Activated CD4-positive, alpha-beta T cell treated with anti-CD3 and anti-CD28 coated beads for 24 hours (primary cell): ENCODE measurements at regions not wholly inside any gene's neighbourhood (a gene's known extent, or its start where the extent isn't known, plus 50 kb on each side); places are given as distances from the start of the nearest gene placed in this dataset.
"Not testable (repeated sequence)": the region's sequence is repeated elsewhere in the genome, so short reads cannot be mapped to it uniquely, and the experiment has no call there.

Experiments
- DNase-seq, 2 donors: peaks; one replicate each; pipeline ENCODE4 v3.0.0-alpha.2; 2020; ENCODE audit warnings: low read depth in 2 of 2

DNA sequence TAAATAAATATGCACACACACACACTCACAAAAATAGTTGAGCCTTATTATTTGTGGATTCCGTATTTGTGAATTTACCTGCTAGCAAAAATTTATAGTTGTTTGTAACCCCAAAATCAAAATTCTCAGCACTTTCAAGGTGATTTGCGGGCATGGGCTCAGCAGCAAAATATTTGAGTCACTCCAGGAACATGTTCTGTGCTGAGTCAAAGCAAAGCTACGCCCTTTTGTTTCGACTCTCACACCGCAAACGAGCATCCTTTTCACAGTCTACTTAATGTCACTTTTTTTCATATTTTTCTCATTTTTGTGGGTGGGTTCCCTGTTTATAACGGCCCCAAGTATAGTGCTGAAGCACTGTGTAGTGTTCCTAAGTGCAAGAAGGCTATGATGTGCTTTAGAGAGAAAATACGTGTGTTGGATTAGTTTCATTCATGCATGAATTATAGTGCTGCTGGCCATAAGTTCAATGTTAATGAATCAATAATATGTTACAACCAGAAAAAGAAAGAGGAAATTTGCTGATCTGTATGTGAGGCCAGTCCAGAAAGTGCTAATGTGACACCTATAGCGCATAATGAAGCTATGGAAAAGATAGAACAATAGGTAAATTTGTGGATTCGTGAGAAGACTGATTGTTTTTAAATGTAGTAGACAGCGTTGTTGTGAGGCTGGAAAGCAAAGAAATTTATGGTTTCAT, 723.2 kb upstream of the AGA start:
- no peak for DNase-seq

DNA sequence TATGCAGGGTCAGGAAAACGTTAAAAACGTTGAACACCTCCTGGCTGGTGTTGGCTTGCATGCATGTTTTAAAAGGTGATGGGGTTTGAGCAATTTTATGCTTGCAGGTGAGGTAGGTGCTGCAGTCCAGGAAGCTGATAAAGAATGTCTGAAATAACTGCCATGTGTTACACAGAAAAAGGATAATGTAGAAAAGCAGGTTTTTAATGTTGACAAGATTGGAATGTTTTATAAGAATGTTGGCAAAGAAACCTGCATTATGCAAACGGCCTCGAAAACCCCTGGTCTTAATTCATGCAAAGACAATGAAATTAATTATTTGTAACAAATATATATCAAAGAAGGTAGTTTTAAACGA, 723.7 kb upstream of the AGA start:
- no peak for DNase-seq

DNA sequence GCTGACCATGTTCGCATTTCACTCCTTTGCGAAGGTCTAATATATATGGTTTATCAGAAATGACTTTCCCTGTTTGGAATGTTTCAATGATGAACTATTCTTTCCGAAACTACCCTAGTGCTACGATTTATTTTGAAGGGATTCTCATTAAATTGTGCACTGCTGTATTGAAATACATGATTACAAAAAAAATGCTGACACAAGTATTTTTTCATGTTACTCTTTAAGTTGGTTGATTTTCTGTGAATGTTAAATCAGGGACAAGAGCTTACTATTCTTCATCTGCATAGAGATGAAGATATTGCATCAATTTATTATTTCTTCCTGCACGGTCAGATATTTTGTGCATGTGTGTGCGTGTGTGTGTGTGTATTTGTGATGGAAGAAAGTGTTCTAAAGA, 731.5 kb upstream of the AGA start:
- no peak for DNase-seq

DNA sequence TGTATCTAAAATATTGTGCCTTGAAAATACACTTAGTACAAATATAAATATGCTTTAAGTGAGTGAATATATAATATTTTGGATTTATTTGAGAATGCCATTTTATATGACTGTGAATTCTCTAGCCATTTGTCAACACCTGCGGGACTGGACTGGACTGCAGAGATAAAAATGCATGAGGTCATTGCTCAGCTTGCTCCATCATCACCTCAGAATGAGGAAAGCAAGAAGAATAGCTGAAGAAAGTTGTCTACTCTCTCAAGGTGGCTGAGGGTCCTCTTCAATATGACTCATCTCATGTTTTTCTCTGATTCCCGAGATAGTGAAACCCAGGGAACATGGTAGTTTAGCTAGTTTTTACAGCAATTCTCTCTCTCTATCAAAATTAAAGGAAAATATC, 732.5 kb upstream of the AGA start:
- DNase-seq = no peak

DNA sequence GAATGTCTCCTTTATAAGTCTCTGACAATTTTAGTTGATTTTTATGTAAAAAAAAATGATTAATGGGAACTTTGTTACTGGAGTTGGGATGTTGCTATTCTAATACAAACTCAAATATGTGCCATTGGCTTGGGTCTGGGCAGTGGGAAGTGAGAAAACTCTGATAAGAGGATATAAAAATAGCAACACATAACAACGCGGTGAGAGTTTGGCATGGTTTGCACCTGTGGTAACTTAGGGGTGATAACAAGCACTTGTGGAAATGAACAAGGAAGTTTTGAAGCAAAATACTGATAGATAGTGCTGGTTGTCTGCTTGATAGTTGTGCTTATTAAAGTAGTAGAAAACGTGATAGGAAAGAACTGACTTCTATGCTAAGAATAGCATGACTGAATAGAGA, 743.3 kb upstream of the AGA start:
- DNase-seq = no peak

DNA sequence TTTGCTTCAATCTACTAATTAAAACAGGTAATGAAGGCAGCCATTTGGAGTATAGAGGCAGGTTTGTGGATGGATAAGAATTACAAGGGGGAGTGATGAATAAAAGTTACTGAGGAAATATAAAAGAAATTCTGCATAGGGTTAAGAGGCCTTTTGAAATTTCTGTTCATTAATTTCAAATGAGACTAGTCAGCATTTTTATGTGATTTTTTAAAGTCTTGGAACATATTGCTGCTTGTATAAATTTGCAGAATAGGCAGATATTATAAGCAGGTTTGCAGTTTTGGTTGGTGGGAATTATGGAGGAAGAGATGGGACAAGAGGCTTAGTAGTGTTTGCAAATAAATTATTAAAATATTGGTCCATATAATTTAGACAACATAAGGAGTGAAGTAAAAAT, 750.4 kb upstream of the AGA start:
- DNase-seq = no peak

DNA sequence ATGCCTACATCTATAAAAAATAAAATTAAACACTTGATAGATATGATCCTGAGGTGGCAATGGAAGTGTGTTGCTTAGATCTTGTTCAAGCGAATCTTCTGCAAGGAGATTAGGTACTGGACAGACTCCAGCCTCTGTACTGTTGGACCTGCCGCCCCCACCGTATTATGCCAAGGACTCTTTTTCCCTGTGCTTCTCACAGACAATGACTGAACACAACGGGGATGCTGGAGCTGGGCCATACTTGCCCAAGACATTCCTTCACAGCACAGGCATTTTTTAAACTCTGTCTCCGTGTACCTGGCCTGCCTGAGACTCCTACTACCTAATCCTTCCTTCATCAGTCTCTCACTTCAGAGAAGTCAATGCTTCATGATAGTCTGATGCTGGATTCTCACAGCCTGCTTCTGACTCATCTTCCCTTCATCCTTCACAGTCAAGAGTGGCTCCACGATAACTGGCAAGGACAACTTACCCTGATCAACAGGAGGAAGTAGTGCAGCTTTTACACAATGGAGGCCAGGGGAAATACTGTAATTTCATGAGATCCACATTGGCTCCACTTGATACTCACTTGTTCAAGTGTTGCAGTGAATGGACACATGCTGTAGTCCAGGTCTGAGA, 754.6 kb upstream of the AGA start:
- no peak for DNase-seq

DNA sequence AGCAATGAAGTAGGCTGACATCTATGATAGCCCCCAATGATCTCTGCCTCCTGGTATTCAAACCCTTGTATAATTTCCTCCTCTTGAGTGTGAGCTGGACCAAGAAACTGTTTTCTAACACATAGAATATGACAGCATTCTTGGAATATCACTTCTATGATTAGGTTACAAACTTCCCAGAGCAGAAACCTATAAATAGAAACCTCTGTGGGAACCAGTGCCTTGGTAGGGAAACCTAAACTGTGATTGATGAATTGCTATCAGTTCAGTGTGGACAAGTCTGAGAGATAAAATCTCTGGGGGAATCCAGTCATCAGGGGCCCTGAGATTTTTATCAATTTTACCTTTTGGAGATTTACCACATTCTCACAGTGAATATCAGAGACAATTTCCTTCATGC, 756.5 kb upstream of the AGA start:
- no peak for DNase-seq

DNA sequence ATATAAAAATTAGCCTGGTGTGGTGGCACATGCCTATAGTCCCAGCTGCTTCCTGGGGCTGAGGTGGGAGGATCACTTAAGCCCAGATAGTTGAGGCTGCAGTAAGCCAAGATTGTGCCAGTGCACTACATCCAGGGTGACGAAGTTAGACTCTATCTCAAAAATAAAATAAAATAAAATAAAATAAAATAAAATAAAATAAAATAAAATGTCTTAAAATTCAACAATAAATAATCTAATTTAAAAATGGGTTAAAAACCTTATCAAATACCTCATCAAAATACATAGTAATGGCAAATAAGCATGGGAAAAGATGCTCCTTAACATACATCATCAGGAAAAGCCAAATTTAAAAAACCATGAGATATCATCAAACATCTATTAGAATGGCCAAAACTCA, 760.2 kb upstream of the AGA start:
- no peak for DNase-seq

DNA sequence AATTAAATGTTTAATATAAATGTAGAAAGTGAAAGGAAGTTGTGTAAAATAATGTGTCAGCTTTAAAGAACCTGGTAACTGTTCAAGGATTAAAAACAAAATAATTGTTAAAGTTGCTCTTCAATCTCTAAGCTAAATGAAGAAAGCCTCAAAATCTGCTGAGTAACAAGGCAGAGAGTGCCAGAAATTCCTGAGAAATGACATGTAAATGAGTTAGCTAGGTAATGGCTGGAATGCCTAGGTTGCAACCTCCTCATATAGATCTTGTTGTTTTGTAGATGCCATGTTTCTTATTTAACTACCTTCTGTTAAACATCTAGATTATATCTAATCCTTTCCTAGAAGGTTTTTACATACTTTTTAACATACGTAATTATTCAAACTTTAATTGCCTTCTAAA, 763.6 kb upstream of the AGA start:
- DNase-seq = no peak

DNA sequence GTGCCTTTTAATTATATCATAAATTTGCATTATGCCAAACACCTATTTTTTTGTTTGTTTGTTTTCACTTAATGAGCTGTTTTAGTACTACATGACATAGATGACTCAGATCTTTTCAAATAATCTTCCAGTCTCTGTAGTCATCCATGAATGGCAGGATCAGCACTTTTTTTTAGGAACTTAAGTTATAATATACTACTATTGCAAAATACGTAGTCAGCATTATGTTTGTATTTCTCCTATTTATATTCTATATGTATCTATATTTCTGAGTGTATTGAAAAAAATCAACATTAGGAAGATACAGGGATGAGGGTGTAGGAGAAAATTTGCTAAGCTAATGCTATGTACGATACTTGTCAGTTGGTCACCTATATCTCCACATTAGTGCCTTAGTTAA, 773.1 kb upstream of the AGA start:
- no peak for DNase-seq

DNA sequence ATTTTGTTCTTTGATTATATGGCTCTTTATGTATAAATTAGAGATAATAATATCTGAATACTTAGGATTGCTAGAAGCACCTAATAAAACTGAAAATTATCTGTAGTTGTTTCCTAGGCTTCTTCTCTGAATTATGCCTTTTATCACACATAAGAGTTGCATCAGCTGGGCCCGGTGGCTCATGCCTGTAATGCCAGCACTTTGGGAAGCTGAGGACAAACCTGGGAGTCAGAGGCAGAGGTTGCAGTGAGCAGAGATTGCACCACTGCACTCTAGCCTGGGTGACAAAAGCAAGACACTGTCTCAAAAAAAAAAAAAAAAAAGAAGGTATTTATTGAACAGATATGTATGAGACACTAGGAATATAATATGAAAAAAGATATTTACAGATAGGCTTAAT, 773.5 kb upstream of the AGA start:
- no peak for DNase-seq

DNA sequence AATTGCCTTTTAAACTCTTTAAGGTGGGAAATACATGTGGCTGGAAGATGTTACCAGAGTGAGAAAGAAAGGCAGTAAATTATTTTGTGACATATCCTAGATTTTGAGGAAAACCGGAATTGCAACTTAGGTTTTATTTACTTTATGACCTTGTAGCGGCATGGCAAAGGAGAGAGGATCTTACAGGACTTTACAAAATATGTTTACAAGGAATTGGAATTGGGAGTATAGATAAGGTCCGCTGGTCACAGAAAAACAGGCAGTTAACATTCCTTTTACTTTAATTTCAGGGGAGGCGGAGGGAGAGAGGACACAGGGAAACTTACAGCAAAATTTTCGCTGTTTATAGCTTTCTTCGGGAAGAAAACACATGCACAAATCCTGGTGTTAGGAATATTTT, 784.2 kb upstream of the AGA start:
- not testable (repeated sequence) for DNase-seq

DNA sequence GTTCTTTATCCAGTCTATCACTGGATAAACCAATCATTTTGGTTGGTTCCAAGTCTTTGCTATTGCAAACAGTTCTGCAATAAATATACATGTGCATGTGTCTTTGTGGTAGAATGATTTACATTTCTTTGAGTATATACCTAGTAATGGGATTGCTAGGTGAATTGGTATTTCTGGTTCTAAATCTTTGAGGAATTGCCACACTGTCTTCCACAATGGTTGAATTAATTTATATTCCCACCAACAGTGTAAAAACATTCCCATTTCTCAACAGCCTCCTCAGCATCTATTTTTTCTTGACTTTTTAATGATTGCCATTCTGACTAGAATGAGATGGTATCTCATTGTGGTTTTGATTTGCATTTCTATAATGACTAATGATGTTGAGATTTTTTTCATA, 791.7 kb upstream of the AGA start:
- no peak for DNase-seq

DNA sequence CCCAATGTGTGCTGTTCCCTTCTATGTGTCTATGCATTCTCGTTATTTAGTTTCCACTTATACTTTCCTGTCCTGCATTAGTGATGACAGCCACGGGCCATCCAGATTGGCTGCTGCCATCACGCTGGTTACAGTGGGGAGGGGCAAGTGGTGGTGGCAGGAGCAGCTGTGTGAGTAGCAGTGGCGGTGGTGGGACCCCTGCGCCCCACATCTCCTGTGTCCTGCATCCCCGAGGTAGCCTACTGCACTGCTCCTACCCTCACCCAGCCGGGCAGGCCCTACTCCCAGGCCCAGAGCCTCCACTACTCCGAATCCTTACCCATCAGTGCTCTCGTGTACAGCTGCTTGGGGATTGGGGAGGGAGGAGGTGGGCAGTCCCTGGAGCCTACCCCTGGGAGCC, 798.7 kb upstream of the AGA start:
- no peak for DNase-seq

DNA sequence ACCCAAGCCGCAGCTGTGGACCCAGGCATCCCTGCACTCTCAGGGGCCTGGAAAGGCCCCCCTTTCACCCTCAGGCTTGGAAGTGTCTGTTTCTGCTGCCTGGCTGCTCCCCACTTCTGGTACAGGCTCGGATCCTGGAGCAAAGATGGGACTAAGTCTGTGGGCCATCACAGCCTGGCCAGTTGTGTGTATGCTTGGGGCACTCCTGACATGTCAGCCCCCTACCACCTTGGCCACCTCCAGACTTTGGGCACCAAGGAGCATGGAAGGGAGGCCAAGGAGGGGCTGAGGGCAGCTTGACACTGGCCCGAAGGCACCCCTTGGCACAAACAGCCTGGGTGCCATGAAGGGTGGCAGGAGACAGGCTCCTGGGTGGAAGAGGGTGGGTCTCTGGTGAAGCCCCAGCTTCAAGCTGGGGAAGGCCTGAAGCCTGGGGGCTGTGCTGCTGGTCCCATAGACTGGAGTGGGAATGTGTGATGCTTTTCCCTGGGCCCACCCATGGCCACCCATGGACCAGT, 799.4 kb upstream of the AGA start:
- DNase-seq = no peak

DNA sequence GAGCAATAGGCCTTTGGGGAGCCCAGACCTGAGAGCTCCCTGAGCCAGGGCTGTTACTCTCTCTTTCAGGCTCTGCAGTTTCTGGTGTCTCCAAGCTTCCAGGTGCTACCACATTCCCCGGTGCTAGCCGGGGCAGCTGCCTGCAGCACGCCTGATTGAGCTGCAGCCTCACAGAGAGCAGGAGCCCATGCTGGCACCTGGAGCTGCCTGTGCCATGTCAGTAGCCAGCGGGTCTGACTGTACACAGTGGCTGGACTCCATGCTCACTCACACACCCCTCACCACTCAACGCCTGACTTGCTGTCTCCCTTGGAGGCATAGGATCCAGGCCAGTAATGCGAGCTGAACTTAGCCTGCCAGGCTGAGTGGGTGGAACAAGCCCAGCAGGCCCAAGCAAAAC, 800.4 kb upstream of the AGA start:
- no peak for DNase-seq

DNA sequence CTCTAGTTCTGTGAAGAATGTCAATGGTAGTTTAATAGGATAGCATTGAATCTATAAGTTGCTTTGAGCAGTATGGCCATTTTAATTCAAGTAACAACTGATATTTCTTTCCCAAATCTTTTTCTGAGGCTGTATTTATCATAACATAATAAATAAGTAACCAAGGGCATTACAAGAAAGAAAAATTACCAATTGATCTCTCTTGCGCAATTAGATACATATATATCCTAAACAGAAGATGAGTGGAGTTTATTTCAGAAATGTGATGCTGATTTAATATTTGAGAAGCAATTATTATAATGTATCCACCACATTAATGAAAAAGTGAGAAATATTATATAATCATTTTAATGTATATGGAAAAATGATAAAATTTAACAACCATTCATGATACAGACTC, 802.5 kb upstream of the AGA start:
- no peak for DNase-seq

DNA sequence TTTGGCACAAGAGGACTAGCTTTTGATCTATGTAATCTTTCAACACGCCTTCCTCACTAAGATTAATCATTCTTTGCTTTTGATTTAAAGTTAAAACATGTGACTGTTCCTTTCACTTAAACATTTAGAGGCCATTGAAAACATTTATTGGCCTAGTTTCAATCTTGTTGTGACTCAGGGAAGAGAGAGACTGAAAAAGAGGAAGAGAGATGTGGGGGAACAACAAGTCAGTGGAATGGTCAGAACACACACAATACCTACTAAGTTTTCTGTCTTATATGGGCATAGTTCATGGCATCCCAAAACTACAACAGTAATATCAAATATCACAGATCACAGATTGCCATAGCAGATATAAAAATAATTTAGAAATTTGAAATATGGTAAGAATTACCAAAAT, 812.9 kb upstream of the AGA start:
- DNase-seq = no peak

DNA sequence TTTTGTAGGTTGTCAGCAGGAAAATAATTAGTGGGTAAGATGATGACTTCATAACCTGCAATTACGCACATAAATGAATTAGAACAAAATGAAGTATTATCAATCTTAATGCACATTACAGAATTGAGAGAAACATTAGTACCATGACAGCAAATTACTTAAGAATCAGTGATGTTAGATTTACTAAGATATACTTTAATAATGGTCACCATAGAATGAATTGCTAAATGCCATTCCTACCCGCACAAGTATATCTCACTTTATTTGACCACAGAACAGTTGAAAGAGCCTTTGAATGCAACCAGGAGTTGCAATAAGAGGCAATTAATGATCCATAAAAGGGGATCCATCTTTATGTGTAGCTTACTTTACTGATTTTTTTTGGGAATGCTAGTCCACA, 816.4 kb upstream of the AGA start:
- no peak for DNase-seq

DNA sequence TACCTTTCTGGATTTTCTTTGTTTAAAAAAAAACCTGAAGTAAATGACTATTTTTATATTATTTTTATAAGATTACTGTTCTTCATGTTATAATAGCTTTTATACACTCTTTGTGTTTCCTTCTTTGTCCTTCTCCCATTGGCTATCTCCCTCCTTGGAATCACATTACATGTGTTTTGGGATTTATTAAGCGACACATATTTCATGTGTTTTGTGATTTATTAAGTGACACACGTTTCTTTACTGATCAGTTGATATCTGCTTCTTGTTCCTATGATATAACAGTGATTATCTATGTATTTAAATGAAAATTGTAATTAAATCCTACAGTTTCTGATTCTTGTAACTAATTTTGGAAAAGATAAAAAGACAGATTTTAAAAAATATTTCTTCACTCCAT, 817.3 kb upstream of the AGA start:
- no peak for DNase-seq

DNA sequence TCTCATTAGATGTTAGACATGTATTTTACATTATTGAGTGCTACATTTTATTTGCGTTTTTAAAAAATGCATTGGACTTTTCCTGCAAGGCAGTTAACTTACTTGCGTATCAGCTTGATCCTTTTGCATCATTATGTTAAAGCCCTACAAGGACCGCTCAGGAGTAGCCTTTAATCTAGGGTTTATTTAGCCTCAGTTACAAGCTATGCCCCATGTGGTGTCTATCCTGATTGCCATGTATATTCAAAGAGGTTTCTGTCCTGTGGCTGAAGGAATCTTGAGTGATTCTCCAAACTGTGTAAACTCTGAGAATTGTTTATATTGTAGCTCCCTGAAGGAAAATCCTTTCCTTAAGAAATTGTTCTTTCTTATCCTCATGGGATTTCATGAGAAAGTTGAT, 821.8 kb upstream of the AGA start:
- no peak for DNase-seq

DNA sequence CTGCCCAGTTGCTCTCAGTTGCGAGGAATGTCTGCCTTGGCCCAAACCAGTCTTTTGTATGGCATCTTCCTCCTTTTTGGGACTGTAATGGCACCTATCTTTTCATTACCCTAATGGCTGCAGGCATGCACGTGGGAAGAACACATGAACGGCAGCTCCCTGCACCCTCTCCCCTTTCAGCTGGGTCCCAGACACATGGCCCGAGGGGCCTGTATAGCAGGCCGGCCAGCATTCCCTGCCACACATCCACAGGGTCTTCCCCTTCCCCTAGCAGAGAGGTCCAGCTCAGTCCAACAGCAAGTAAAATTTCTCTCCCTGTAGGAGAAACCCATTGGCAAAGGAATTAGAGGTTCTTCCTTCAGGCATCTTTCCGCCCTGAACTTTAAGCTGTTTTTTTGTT, 829.1 kb upstream of the AGA start:
- DNase-seq = no peak

DNA sequence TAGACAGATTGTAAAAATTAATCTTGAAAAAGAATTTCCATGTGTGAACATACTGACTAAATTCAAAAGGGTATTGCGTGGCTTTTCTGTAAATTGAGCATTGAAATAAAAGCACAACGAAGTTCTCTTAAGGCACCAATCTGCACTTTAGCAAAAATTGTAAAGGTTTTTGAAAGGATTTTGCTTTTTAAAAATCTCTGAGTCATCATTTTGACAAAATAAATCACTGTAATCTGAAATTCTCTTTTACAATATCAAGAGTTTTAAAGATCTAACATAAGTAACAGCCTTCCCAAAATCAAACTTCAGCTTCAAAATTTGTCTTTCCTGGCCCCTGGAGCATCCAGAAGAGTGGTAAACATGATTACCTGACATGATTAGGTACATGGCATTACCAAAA, 830.9 kb upstream of the AGA start:
- no peak for DNase-seq
